Thoracic aorta (tissue), 2 donors: ENCODE measurements at regions not wholly inside any gene's neighbourhood (a gene's known extent, or its start where the extent isn't known, plus 50 kb on each side); places are given as distances from the start of the nearest gene placed in this dataset.

Source experiments
- ATAC-seq: fragments of 150-250 bp; one replicate; pipeline ENCODE4 v1.8.0; 2017; ENCODE audit warnings: low read depth; ENCODE audit not compliant: insufficient number of reproducible peaks, low FRiP score
- DNase-seq: peaks from one replicate; pipeline ENCODE4 v3.0.0-alpha.2; 2020; ENCODE audit warnings: low spot score
- H3K27ac ChIP-seq, 2 donors: fragments of 200-600 bp; sonication (generic); 1 replicate in 1 of 2; 2 replicates in 1 of 2; pipeline ENCODE4 v1.5.1; 2016; ENCODE audit warnings: mild to moderate bottlenecking in 2 of 2, moderate library complexity in 2 of 2
- H3K27me3 ChIP-seq: fragments of 200-600 bp; sonication (generic); replicated peaks from 2 replicates; pipeline ENCODE4 v1.6.0; 2016; ENCODE audit warnings: mild to moderate bottlenecking; ENCODE audit not compliant: insufficient read depth
- H3K36me3 ChIP-seq: fragments of 200-600 bp; sonication (generic); one replicate; pipeline ENCODE4 v1.5.1; 2016
- H3K4me1 ChIP-seq, 2 donors: fragments of 200-600 bp; sonication (generic); 1 replicate in 1 of 2; 2 replicates in 1 of 2; pipeline versions ENCODE4 v1.5.1 to v1.6.0; 2016; ENCODE audit warnings: low read depth in 2 of 2, mild to moderate bottlenecking in 1 of 2; ENCODE audit not compliant: control insufficient read depth in 1 of 2
- H3K4me3 ChIP-seq: fragments of 200-600 bp; sonication (generic); 2 replicates; pipeline ENCODE4 v1.5.1; 2016; ENCODE audit warnings: mild to moderate bottlenecking
- H3K9me3 ChIP-seq: fragments of 200-600 bp; sonication (generic); 2 replicates; pipeline ENCODE4 v1.5.1; 2016
- TF ChIP-seq, protein P1 (sequence below): fragments of 200-600 bp; sonication (generic); IDR thresholded peaks from one replicate; pipeline ENCODE4 v1.5.1; 2019; ENCODE audit warnings: antibody characterized with exemption

- DNase-seq (no peak), ATAC-seq (no peak)
- TF ChIP-seq, protein P1, sequence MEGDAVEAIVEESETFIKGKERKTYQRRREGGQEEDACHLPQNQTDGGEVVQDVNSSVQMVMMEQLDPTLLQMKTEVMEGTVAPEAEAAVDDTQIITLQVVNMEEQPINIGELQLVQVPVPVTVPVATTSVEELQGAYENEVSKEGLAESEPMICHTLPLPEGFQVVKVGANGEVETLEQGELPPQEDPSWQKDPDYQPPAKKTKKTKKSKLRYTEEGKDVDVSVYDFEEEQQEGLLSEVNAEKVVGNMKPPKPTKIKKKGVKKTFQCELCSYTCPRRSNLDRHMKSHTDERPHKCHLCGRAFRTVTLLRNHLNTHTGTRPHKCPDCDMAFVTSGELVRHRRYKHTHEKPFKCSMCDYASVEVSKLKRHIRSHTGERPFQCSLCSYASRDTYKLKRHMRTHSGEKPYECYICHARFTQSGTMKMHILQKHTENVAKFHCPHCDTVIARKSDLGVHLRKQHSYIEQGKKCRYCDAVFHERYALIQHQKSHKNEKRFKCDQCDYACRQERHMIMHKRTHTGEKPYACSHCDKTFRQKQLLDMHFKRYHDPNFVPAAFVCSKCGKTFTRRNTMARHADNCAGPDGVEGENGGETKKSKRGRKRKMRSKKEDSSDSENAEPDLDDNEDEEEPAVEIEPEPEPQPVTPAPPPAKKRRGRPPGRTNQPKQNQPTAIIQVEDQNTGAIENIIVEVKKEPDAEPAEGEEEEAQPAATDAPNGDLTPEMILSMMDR: no peak
- peak overlapping the region; percentile 46 to 72 for H3K27ac ChIP-seq
- no peaks in the 10 kb centered on the region for H3K9me3 ChIP-seq
- H3K4me1 ChIP-seq: peaks cover 13 to 24% of the 10 kb centered on the region in 2 donors
- no peaks in the 10 kb centered on the region for H3K27me3 ChIP-seq
- no peak overlapping the region for H3K4me3 ChIP-seq
- no peaks in the 10 kb centered on the region for H3K36me3 ChIP-seq
Observed at GRCh38 chr7:22934473-22935065, 79.4 kb downstream of the HYCC1 start.

DNA sequence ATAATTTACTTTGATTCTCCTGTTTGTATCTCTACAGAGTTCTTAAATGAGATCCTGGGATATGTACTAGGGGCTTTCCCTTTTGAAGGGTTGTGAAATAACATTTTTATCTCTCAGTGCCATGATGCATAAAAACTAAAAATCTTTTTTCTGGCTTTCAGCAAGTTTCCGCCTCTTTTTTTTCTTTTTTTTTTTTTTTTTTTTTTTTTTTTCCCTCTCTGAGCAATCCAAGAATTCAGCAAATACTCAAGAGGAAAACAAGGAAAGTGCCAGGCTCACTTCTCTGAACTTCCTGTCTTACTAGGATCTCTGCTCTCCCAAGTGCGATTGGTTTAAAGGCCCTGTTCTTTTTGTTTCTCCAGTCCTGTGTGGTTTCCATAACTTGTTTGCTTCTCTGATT lies 79.9 kb downstream of the HYCC1 start:
- no peak overlapping the region for H3K4me3 ChIP-seq
- TF ChIP-seq, protein P1: no peak
- H3K4me1 ChIP-seq: peaks cover 13 to 24% of the 10 kb centered on the region in 2 donors
- H3K27ac ChIP-seq: peak overlapping the region; percentile 46 to 72
- H3K36me3 ChIP-seq: no peaks in the 10 kb centered on the region
- no peaks in the 10 kb centered on the region for H3K9me3 ChIP-seq
- DNase-seq (no peak), ATAC-seq (peak; percentile 55)
- no peaks in the 10 kb centered on the region for H3K27me3 ChIP-seq

GRCh38 chr7:22932896-22933295 lies 81.0 kb downstream of the HYCC1 start:
- no peaks in the 10 kb centered on the region for H3K27me3 ChIP-seq
- no peak overlapping the region for H3K27ac ChIP-seq
- no peaks in the 10 kb centered on the region for H3K9me3 ChIP-seq
- ATAC-seq (no peak), DNase-seq (no peak)
- TF ChIP-seq, protein P1: no peak
- no peaks in the 10 kb centered on the region for H3K36me3 ChIP-seq
- H3K4me3 ChIP-seq: no peak overlapping the region
- peaks cover 13 to 24% of the 10 kb centered on the region in 2 donors for H3K4me1 ChIP-seq

GRCh38 chr7:22931011-22931410 lies 82.9 kb downstream of the HYCC1 start:
- Histone ChIP-seq H3K36me3 (no peaks in the 10 kb centered on the region), H3K9me3 (no peaks in the 10 kb centered on the region), H3K27ac (no peak overlapping the region), H3K27me3 (no peaks in the 10 kb centered on the region), H3K4me1 (peaks cover 13 to 24% of the 10 kb centered on the region in 2 donors), H3K4me3 (no peak overlapping the region)
- ATAC-seq: no peak
- no peak for DNase-seq
- TF ChIP-seq, protein P1: no peak

GRCh38 chr7:22922307-22922706 lies 91.6 kb downstream of the HYCC1 start:
- H3K27me3 ChIP-seq: no peaks in the 10 kb centered on the region

More at GRCh38 chr7:22922307-22922706, 91.6 kb downstream of the HYCC1 start:
- ATAC-seq (no peak), DNase-seq (no peak)
- Histone ChIP-seq H3K4me1 (no peaks in the 10 kb centered on the region), H3K4me3 (no peak overlapping the region), H3K9me3 (no peaks in the 10 kb centered on the region), H3K36me3 (no peaks in the 10 kb centered on the region), H3K27ac (no peak overlapping the region)
- TF ChIP-seq, protein P1: no peak
